HG02571 (cell line): ENCODE measurements at regions not wholly inside any gene's neighbourhood (a gene's known extent, or its start where the extent isn't known, plus 50 kb on each side); places are given as distances from the start of the nearest gene placed in this dataset.

ENCODE experiments used
- ATAC-seq: cut with Tn5 transposase; IDR thresholded peaks from one replicate; pipeline ENCODE4 v1.9.1; 2021; ENCODE audit warnings: mild to moderate bottlenecking, moderate library complexity; ENCODE audit not compliant: unreplicated experiment

- ATAC-seq, result no peak
These were observed 127.7 kb upstream of the PDGFD start for GRCh38 chr11:104291646-104292045.

- ATAC-seq, result no peak
These were observed 122.2 kb upstream of the PDGFD start for GRCh38 chr11:104286129-104286528.

DNA sequence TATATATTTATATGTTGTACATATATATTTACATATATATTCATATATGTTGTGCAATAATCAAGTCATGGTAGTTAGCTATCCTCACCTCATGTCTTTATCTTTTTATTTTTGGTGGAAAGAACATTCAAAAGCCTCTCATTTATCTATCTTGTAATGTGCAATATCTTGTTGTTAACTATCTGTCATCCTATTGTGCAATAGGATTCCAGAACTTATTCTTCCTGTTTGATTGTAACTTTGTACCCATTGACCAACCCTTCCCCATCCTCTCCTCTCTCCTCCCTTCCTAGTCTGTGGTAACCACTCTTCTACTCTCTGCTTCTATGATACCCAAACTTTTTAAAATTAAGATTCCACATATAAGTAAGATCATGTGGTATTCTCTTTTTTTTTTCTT is 115.6 kb upstream of the PDGFD start:
- ATAC-seq, result no peak

DNA sequence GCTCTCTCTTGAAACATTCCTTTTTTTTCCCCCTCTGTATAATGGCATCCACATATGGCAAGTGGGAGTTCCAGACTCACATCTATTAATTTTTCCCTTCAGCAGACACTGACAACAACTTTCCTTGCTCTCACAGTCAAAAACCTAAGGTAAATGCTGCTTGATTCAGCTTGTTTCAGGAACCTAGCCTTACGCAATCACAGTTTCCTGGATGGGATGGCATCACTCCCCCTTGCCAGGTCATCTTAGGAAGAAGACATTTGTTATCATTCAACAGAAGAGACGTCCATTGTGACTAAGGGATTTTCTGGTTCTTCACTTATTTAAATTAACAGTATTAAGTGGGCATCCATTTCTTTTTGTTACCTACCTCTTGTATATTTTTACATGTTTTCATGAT is 112.0 kb upstream of the PDGFD start:
- no peak for ATAC-seq

DNA sequence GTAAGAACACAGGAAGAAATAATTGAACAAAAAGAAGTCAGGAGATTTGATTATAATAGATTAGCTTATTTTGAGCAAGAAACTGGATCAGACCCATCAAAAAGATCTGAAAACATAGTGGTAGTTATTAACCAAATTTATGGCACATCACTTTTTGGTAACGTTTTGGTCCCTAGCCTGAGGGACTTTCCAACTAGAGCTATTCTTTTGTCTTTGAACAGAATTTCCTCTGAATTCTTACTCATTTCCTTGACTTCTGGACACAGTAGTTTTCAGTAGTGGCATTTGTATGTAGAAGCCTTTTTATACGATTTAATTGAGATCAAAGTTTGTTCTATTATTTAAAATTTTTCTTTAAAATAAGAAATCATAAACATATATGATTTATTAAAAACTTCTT is 96.5 kb upstream of the PDGFD start:
- no peak for ATAC-seq

GRCh38 chr11:104259121-104259610 is 95.2 kb upstream of the PDGFD start:
- no peak for ATAC-seq

DNA sequence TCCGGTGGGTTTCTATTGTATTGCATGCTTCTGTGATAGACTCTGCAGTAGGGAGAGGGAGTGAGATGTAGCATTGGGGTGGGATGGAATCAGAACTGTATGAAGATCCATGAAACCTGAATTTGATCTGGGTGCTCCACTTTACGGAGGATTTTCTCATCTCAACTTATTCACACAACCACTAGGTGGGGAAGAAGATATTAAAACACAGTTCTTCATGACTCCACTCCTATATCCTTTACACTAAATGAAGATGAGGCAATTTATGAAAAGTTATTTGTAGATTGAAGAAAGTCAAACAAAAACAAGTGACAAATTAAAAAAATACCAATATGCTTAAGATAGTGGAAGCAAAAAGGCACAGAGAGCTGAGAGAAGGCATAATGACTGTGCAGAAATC is 92.6 kb upstream of the PDGFD start:
- ATAC-seq, result no peak

DNA sequence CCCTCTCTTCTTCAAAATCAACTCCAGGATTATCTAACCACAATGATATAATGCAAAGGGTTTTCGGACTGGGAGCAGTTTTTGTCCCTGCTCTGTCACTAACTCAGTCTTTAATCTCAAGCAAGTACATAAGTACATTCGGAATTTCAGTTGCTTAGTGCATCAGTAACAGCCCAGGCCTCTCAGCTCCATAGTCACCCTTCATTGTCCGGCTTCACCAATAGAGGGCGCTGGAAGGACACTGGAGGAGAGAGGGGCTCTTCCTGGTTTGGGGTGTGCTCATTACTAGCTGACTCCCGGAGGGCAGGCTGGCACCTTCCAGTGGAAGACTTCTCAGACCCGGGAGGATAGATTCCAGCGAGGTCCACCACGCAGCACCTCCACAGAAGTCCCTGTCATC is 90.4 kb upstream of the PDGFD start:
- peak; percentile 63 for ATAC-seq

- no peak for ATAC-seq
These were observed 82.6 kb upstream of the PDGFD start for GRCh38 chr11:104246590-104246989.

DNA sequence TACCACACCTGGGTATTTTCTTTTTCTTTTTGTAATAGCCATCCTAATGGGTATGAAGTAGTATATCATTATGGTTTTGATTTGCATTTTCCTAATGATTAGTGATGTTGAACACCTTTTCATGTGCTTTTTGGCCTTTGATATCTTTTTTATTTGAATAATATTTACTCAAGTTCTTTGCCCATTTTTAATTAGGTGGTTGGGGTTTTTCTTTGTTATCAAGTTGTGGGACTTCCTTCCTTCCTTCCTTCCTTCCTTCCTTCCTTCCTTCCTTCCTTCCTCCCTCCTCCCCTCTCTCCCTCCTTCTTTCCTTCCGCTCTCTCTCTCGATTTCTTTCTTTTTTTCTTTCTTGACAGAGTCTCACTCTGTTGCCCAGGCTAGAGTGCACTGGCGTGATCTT is 75.0 kb upstream of the PDGFD start:
- no peak for ATAC-seq

- no peak for ATAC-seq
These were observed 61.1 kb upstream of the PDGFD start for GRCh38 chr11:104225047-104225446.

DNA sequence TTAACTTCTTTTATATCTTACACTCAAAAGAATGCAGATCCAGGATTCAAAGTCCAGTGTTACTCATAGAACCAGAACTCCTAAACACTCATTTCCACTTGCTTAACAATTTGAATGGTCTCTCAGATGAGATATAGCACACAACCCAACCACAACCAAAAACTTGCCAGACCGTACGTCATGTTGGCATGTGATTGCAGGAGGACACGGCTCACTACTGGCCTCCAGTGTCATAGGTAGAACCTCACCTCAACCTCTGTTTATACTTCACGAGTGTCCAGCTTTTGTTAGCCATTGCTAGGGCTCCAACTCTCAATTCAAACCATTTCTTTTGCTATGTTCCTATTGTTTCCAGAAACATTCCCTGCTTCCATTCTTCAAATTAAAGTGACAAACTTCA is 58.5 kb upstream of the PDGFD start:
- no peak for ATAC-seq

GRCh38 chr11:104221455-104221854 is 57.5 kb upstream of the PDGFD start:
- ATAC-seq, result no peak

GRCh38 chr11:104219096-104219495 is 55.1 kb upstream of the PDGFD start:
- no peak for ATAC-seq

DNA sequence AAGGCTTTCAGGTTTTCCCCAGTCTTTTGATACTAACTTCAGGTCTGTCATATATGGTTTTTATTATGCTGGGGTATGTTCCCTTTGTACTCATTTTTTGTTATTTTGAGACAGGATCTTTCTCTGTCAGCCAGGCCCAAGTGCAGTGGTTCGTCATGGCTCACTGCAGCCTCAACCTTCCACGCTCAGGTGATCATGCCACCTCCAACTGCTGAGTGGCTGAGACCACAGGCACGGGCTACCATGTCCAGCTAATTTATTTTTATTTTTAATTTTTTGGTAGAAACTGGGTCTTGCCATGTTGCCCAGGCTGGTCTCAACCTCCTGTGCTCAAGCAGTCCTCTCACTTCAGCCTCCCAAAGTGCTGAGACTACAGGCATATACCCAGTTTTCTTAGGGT is 50.6 kb upstream of the PDGFD start:
- no peak for ATAC-seq
